Skeletal muscle tissue (tissue), 3 donors: ENCODE measurements at regions not wholly inside any gene's neighbourhood (a gene's known extent, or its start where the extent isn't known, plus 50 kb on each side); places are given as distances from the start of the nearest gene placed in this dataset.

ENCODE experiments used
- H3K27ac ChIP-seq: one replicate; pipeline ENCODE4 v1.7.0; 2013; ENCODE audit warnings: mild to moderate bottlenecking, low read depth, low read length, inconsistent platforms
- H3K27me3 ChIP-seq, 3 donors: one replicate each; pipeline ENCODE4 v1.7.0; 2013; ENCODE audit warnings: low read length in 3 of 3; ENCODE audit not compliant: control insufficient read depth in 3 of 3, insufficient read depth in 3 of 3
- H3K36me3 ChIP-seq, 3 donors: one replicate each; pipeline ENCODE4 v1.7.0; 2013; ENCODE audit warnings: low read length in 3 of 3; ENCODE audit not compliant: control insufficient read depth in 3 of 3, insufficient read depth in 3 of 3
- H3K4me1 ChIP-seq, 3 donors: one replicate each; pipeline ENCODE4 v1.7.0; 2013; ENCODE audit warnings: low read length in 3 of 3, mild to moderate bottlenecking in 3 of 3; ENCODE audit not compliant: control insufficient read depth in 3 of 3, insufficient read depth in 3 of 3
- H3K4me3 ChIP-seq, 3 donors: one replicate each; pipeline ENCODE4 v1.7.0; 2013; ENCODE audit warnings: low read length in 3 of 3
- H3K9ac ChIP-seq, 3 donors: one replicate each; pipeline ENCODE4 v1.7.0; 2013; ENCODE audit warnings: low read length in 3 of 3, mild to moderate bottlenecking in 3 of 3, moderate library complexity in 2 of 3, low read depth in 1 of 3
- H3K9me3 ChIP-seq, 3 donors: one replicate each; pipeline ENCODE4 v1.7.0; 2013; ENCODE audit warnings: low read length in 3 of 3; ENCODE audit not compliant: control insufficient read depth in 3 of 3
- donor health status: Osteomylitis.

DNA sequence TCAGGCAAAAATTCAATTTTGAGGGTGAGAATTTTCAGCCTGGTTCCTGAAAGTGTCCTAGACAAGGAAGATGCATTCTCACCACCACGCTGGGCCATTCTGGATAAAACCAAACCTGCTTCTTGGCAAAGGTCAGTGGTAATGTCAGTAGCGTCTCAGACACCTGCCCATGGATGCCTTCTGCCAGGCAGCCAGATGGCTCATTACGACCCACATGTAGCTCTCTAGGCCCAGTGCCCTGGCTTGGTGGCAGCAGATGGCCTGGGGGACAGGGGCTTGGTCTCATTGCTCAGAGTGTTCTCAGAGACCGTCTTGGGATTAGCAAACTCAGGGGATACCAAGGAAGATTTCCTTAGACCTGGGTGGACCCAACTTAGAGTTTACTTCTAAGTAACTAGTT is 105.1 kb downstream of the ARF6 start:
- no peak overlapping the region for H3K27ac ChIP-seq
- H3K9ac ChIP-seq, result peak overlapping the region in 1 of 3 donors; percentile 25
- peaks cover 43 to 48% (median 46%) of the 10 kb centered on the region in 3 donors for H3K4me1 ChIP-seq
- no peaks in the 10 kb centered on the region for H3K36me3 ChIP-seq
- no peak overlapping the region for H3K4me3 ChIP-seq
- H3K9me3 ChIP-seq, result no peaks in the 10 kb centered on the region
- H3K27me3 ChIP-seq, result no peaks in the 10 kb centered on the region

DNA sequence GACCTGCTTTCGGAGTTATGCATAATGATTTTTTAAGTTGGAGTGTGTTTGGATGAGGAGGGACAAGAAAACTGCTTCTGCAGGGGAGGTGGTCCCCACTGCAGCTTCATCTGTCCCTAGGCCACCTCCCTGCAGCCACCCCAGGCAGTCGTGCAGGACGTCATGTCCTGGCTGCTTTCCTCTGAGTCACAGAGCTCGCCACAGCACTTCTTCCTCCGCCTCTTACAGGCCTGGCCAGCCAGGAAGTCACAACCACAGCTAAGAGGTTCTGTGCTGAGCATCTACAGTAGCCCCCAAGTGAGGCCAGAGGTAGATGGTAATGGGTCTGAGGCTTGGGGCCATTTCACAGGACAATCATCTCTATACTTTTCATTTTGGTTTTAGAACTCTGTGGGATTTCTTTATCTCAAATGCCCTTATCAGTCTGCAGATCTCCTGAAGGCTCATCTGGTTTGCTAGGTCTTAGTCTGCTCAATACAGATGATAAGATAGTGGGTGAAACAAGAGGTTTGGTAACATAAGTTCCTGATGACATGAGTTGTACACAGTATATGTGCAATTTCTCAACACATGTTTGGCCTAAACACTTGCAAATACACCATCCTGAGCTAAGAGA is 106.4 kb downstream of the ARF6 start:
- Histone ChIP-seq H3K9me3 (no peaks in the 10 kb centered on the region), H3K4me1 (peaks cover 50 to 56% (median 50%) of the 10 kb centered on the region in 3 donors), H3K27me3 (no peaks in the 10 kb centered on the region), H3K27ac (peak overlapping the region; percentile 88), H3K36me3 (no peaks in the 10 kb centered on the region), H3K4me3 (peak overlapping the region in 1 of 3 donors; percentile 38), H3K9ac (peak overlapping the region in 2 of 3 donors; percentile 13 to 20)

DNA sequence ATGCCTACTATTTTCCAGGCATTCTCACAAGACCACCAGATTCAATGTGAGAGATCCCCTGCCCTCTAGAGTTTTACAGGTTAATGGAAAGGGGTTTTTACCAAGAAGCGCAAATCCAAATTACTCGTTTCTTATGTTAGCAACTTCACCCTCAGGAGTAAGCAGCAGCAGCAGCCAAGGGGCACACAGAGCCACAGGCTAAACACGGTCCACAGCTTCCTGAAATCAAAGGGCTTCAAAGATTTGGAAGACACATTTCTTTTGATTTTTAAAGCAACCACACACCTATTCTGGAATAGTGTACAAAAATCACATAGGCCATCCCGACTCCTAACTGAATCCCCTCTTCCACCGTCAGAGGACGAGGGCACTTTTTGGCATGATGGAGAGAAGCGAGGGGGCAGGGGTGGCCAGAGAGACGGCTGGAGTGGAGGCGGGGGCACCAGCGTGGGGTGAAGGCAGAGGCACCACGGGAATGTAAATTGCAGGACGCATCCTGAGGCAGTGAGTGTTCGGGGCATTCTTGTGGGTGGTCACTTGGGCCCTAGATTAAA is 107.0 kb downstream of the ARF6 start:
- Histone ChIP-seq H3K4me1 (peaks cover 50 to 56% (median 50%) of the 10 kb centered on the region in 3 donors), H3K27ac (peak overlapping the region; percentile 88), H3K9ac (peak overlapping the region; percentile 41 to 82 (median 77)), H3K36me3 (no peaks in the 10 kb centered on the region), H3K9me3 (no peaks in the 10 kb centered on the region), H3K4me3 (peak overlapping the region; percentile 51 to 69 (median 54)), H3K27me3 (no peaks in the 10 kb centered on the region)

DNA sequence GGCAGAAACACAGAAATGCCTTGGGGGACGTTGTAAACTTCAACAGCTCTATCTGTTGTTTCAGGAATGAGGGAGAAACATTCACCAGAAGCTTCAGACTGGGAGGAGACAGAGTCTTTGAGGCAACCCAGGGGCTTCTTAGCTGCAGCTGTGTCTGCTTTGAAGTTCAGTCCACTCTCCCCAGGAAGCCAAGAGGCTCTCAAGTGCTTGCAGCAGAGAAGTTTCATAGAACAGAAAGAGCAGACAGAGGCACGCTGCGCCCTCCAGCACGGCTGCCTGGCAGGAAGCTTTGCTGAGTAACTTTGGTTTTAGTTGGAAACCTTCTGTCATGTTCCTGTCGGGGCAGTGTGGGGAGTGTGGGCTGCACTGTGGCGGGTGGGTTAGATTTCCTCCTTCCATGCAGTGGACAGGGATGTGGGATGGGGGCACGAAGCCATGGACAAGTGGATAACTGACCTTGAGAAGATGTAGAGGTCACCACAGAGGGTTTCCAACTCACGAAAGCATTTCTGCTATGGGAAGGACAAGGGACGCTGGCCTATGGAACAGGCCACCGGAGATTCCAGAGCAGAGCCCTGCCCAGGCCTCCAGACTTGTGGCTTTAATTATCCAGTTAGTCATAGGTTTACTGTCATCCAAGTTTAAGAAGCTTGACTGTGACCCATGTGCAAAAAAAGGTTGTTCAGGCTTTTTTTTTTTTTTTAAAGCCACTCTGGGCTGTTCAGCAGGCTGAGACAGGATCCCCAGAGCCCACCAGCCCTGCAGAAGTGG is 107.7 kb downstream of the ARF6 start:
- no peaks in the 10 kb centered on the region for H3K27me3 ChIP-seq
- peak overlapping the region; percentile 88 for H3K27ac ChIP-seq
- H3K4me1 ChIP-seq, result peaks cover 50 to 56% (median 50%) of the 10 kb centered on the region in 3 donors
- peak overlapping the region; percentile 41 to 82 (median 77) for H3K9ac ChIP-seq
- H3K4me3 ChIP-seq, result peak overlapping the region; percentile 51 to 69 (median 54)
- H3K36me3 ChIP-seq, result no peaks in the 10 kb centered on the region
- H3K9me3 ChIP-seq, result no peaks in the 10 kb centered on the region

DNA sequence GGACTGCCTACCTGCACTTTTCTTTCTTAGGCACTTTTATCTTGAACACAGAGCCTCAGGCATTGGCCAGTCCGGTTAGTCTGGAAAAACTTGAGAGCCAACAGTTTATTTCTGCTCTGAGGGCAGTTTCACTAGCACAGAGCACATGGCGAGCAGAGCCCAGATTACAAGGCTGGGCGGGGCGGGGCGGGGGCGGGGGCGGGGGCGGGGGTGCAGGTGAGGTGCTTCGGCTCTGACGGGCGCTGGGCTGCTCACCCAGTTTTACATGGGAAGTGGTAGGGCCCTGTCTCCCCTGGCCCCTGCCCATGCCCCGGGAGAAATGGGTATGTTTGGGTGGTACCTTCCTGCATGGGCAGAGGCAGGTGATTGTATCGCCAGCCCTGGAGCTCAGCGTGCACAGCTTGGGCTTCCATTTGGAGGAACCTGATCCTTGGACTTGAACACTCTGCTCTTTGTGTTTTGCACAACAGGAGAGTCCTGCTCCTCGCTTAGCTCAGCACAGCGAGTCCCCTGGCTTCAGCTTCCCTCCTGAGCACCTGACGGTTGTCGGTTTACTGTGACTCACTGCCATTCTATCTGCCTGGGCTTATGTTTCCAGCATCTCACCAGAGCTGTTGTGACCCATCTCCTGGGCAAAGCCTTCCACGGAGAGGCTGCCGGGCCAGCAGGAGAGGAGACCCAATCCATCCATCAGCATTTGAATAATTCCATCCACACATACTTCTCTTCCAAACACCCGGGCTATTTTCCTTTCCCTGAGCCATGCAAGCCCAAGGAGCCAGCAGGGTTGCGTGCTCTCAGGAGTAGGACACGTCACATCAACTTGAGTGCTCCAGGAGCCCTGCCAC is 108.5 kb downstream of the ARF6 start:
- Histone ChIP-seq H3K27ac (peak overlapping the region; percentile 88), H3K9ac (peak overlapping the region; percentile 60 to 82 (median 77)), H3K9me3 (no peaks in the 10 kb centered on the region), H3K27me3 (no peaks in the 10 kb centered on the region), H3K4me3 (peak overlapping the region; percentile 59 to 69 (median 69)), H3K4me1 (peaks cover 50 to 56% (median 50%) of the 10 kb centered on the region in 3 donors), H3K36me3 (no peaks in the 10 kb centered on the region)

DNA sequence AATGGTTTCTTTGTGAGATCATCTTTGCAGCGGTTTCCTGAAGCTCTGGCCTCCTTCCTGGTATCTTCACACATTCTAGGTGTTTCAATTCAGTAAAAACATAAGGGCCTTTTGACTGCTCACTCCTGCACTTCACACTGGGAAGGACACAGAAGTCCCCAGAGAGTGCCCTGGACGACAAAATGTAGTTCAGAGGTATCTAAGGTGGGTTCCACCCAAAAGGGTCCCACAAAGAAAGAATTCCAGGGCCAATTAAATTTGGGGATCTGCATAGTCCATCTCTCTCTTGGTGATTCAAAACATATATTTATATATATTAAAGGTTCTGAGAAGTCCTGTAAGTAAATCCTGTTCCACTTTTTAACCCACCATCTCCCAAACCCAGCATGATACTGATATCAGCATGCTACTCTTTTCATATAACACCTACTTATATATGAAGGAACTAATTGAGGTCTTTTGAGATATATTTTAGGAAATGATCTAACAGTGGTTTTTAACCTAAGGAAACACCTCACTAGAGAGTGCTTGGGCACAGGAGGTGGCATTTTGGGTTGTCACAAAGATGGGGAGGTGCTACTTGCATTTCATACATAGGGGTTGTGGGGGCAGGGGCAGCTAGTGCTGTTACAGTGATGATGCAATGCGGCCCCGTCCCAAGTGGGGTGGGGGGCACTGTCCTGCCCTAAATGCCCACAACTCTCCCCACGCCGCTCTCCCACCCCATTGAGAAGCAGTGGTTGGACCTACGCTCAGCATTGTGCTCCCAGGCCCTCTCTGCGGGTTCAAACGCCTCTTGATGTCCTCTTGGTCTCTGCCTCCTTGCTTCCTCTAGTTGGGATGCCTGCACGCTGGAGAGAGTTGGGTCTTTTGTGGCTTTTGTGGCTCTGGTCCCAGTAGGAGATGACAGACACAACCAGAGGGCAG is 109.4 kb downstream of the ARF6 start:
- H3K9me3 ChIP-seq, result no peaks in the 10 kb centered on the region
- H3K27ac ChIP-seq, result peak overlapping the region; percentile 88
- H3K4me3 ChIP-seq, result peak overlapping the region; percentile 76 to 81 (median 78)
- no peaks in the 10 kb centered on the region for H3K36me3 ChIP-seq
- H3K4me1 ChIP-seq, result peaks cover 50 to 56% (median 50%) of the 10 kb centered on the region in 3 donors
- H3K9ac ChIP-seq, result peak overlapping the region; percentile 60 to 88 (median 79)
- H3K27me3 ChIP-seq, result no peaks in the 10 kb centered on the region

DNA sequence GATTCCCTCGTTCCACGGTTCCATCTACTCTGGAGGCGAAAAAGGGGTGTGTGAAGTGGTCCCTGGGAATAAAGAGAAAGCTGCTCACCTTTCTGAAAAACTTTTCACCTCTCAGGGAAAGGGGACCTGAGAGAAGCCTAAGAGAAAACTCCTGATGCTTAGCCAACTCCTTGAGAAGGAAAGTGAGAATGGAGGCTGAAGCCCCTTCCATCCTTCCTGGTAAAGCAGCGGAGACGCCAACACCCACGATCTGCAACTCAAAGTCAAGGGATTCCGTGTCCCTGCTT is 110.0 kb downstream of the ARF6 start:
- peak overlapping the region; percentile 76 to 81 (median 78) for H3K4me3 ChIP-seq
- H3K4me1 ChIP-seq, result peaks cover 46 to 53% (median 48%) of the 10 kb centered on the region in 3 donors
- H3K9ac ChIP-seq, result peak overlapping the region; percentile 51 to 88 (median 79)
- no peaks in the 10 kb centered on the region for H3K27me3 ChIP-seq
- H3K9me3 ChIP-seq, result no peaks in the 10 kb centered on the region
- H3K27ac ChIP-seq, result peak overlapping the region; percentile 88
- no peaks in the 10 kb centered on the region for H3K36me3 ChIP-seq

DNA sequence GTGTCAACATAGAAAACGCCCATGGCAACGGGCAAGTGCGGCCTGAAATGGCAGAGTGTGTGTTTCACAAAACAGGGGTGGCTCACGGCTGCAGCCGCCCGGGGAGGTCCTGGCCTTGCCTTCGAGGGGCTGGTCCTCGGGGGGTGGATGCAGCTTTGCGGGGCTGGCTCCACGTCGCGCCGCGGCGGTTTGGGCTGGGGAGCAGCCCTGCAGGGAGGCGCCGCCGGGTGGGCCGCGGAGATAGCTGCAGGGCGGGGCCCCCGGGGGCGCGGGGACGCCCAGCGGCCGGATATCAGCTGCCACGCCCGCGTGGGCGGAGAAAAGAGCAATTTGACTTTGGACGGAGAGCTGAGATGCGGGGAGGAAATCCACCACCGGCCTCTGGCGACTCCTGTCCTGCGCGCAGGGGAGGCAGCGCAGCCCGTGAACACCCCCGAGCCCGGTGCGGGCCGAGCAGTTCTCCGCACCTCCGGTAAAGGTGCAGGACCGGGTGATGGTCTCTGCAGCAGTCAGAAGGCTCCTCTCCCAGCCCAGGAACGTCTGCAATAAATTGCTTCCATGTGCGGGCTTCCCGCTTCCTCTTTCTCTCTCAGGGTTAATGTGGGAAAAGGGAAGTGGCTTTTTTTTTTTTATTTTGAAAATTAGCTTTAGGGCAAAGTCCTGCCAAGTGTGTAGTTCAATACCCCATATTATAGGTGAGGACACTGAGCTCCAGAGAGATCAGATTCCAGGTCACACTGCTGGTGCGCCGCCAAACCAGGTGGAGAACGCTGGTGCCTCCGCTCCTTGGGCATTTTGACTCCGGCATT is 110.5 kb downstream of the ARF6 start:
- H3K4me1 ChIP-seq, result peaks cover 43 to 50% (median 45%) of the 10 kb centered on the region in 3 donors
- H3K9ac ChIP-seq, result peak overlapping the region; percentile 51 to 88 (median 79)

More for the DNA sequence above, 110.5 kb downstream of the ARF6 start:
- Histone ChIP-seq H3K36me3 (no peaks in the 10 kb centered on the region), H3K27ac (peak overlapping the region; percentile 88), H3K4me3 (peak overlapping the region; percentile 76 to 81 (median 78)), H3K9me3 (no peaks in the 10 kb centered on the region), H3K27me3 (no peaks in the 10 kb centered on the region)
